ENCODE measurements at regions not wholly inside any gene's neighbourhood (a gene's known extent, or its start where the extent isn't known, plus 50 kb on each side); places are given as distances from the start of the nearest gene placed in this dataset.

- H2BK5ac ChIP-seq (ENCODE audit: low read depth, low read length) = no peak overlapping the region
- H3K27me3 ChIP-seq (replicated peaks in 1 of 4; ENCODE audit: control insufficient read depth in 3 of 4, extremely low read depth in 1 of 4, insufficient read depth in 3 of 4, low read length in 3 of 4) = peaks cover 0 to 11% (median 8%) of the 10 kb centered on the region in 4 experiments; a peak in 5 of 7 replicates
- H3K27ac ChIP-seq (ENCODE audit: low read depth, low read length) = no peak overlapping the region
- TF ChIP-seq ASH2L (IDR thresholded peaks at IDR 0.05; ENCODE audit: low read length) = no peak
- no peak for TF ChIP-seq POU5F1 (IDR thresholded peaks at IDR 0.05; ENCODE audit: low read depth, low read length)
- no peak for TF ChIP-seq RBBP5 (IDR thresholded peaks at IDR 0.05; ENCODE audit: borderline replicate concordance, low read depth, low read length)
- no peak for TF ChIP-seq USF2 (IDR thresholded peaks at IDR 0.05; ENCODE audit: low read length)
- TF ChIP-seq SAP30 (IDR thresholded peaks at IDR 0.05; ENCODE audit: insufficient read depth, insufficient replicate concordance, low read length) = no peak
- TF ChIP-seq YY1 (IDR thresholded peaks at IDR 0.05; ENCODE audit: low read depth, low read length) = no peak
- no peak for TF ChIP-seq POLR2A (IDR thresholded peaks at IDR 0.05; ENCODE audit: control extremely low read depth in 1 of 2, low read depth in 2 of 2, low read length in 2 of 2)
- DNase-seq (ENCODE audit: low read depth in 1 of 2, low spot score in 2 of 2) (no peak), FAIRE-seq (no peak)
- H3K4me3 ChIP-seq (ENCODE audit: extremely low read depth in 1 of 4, insufficient read depth in 2 of 4, low read depth in 3 of 4, low read length in 4 of 4) = no peak overlapping the region
- no peak overlapping the region for H2BK20ac ChIP-seq (ENCODE audit: low read length)
- H4K91ac ChIP-seq (replicated peaks; ENCODE audit: insufficient read length, low read length) = no peak overlapping the region
- no peaks in the 10 kb centered on the region for H3K79me2 ChIP-seq (ENCODE audit: control insufficient read depth in 1 of 2, insufficient read depth in 2 of 2, low read length in 2 of 2)
- CTCF ChIA-PET (ENCODE audit: partially characterized antibody) = no interaction called here
- H4K8ac ChIP-seq (ENCODE audit: extremely low read depth, insufficient read depth, low read length) = no peak overlapping the region
- 82% methylated on average over 4 of the region's 4 CpGs; no CpG with 5 or more reads in 1 of the 2 experiments for WGBS, 2 experiments (ENCODE audit: extremely low coverage in 1 of 2, insufficient coverage in 1 of 2, insufficient read length in 1 of 2, insufficient replicate concordance in 2 of 2, low coverage in 1 of 2, low lambda C conversion rate in 2 of 2, missing lambda C conversion rate in 1 of 2)
- H3K56ac ChIP-seq (replicated peaks; ENCODE audit: insufficient read length, low read depth, low read length) = no peak overlapping the region
- no peak overlapping the region for H3K23ac ChIP-seq (ENCODE audit: insufficient read length)
- H3K4me2 ChIP-seq (ENCODE audit: insufficient read depth in 1 of 2, low read depth in 2 of 2, low read length in 2 of 2) = no peak overlapping the region
- no peaks in the 10 kb centered on the region for H3K79me1 ChIP-seq (ENCODE audit: low read depth, low read length)
- H3K18ac ChIP-seq (ENCODE audit: extremely low read depth, low read length) = no peak overlapping the region
- no peak overlapping the region for H4K5ac ChIP-seq (ENCODE audit: insufficient read length, low read depth, low read length)
- H2BK12ac ChIP-seq (ENCODE audit: low read depth, low read length) = no peak overlapping the region
- H2AK5ac ChIP-seq (ENCODE audit: low read depth, low read length) = no peak overlapping the region
- no peaks in the 10 kb centered on the region for H3K36me3 ChIP-seq (ENCODE audit: control insufficient read depth in 2 of 4, insufficient read depth in 4 of 4, low read length in 3 of 4)
- H3K14ac ChIP-seq (ENCODE audit: insufficient read length) = no peak overlapping the region
- H3K9me3 ChIP-seq (ENCODE audit: insufficient read depth in 2 of 2, low read depth in 1 of 2, low read length in 1 of 2) = no peaks in the 10 kb centered on the region
- H2AFZ ChIP-seq (ENCODE audit: low read length) = no peak overlapping the region
- POLR2A ChIA-PET (ENCODE audit: partially characterized antibody) = no interaction called here
- no peak overlapping the region for H2BK15ac ChIP-seq (ENCODE audit: low read length)
- no peak overlapping the region for H3K4ac ChIP-seq (replicated peaks; ENCODE audit: insufficient read length, low read depth, low read length)
- H3K4me1 ChIP-seq (replicated peaks in 1 of 4; ENCODE audit: control insufficient read depth in 3 of 4, insufficient read depth in 4 of 4, low read length in 3 of 4) = peaks cover 0 to 4% (median under 1%) of the 10 kb centered on the region in 4 experiments; a peak in 1 of 7 replicates
- no peak overlapping the region for H2BK120ac ChIP-seq (replicated peaks; ENCODE audit: low read depth, low read length)
- no peaks in the 10 kb centered on the region for H4K20me1 ChIP-seq (replicated peaks in 1 of 2; ENCODE audit: control insufficient read depth in 1 of 2, insufficient read depth in 2 of 2, low read length in 2 of 2)
- no peak overlapping the region for H3K9ac ChIP-seq (replicated peaks in 1 of 4; ENCODE audit: extremely low read depth in 1 of 4, low read depth in 3 of 4, low read length in 3 of 4)
- peaks cover 2% of the 10 kb centered on the region; the same call in 1 of the 2 replicates for H3K23me2 ChIP-seq (ENCODE audit: low read depth, low read length)
Observed at GRCh38 chr3:197450810-197451209, 105.0 kb downstream of the BDH1 start.

Measured in H1 (cell line).